Kidney epithelial cell (primary cell): ENCODE measurements at regions not wholly inside any gene's neighbourhood (a gene's known extent, or its start where the extent isn't known, plus 50 kb on each side); places are given as distances from the start of the nearest gene placed in this dataset.
"Not testable (repeated sequence)": the region's sequence is repeated elsewhere in the genome, so short reads cannot be mapped to it uniquely, and the experiment has no call there.

Experiments used
- DNase-seq: peaks from one replicate; pipeline ENCODE4 v3.0.0-alpha.2; 2010; ENCODE audit warnings: low read depth
- H3K27me3 ChIP-seq: 2 replicates; pipeline ENCODE4 v1.6.0; 2011; ENCODE audit warnings: low read length; ENCODE audit not compliant: control insufficient read depth, insufficient read depth
- H3K36me3 ChIP-seq: 2 replicates; pipeline ENCODE4 v1.5.1; 2011; ENCODE audit warnings: low read length; ENCODE audit not compliant: control insufficient read depth, insufficient read depth
- H3K4me3 ChIP-seq: 2 replicates; pipeline ENCODE4 v1.5.1; 2011; ENCODE audit warnings: low read depth, mild to moderate bottlenecking, control low read depth, low read length
- CTCF ChIP-seq: IDR thresholded peaks from 2 replicates; pipeline ENCODE4 v1.5.1; 2011; ENCODE audit warnings: mild to moderate bottlenecking, moderate library complexity, low read length, control low read depth, inconsistent platforms; ENCODE audit not compliant: insufficient read depth, poor library complexity, severe bottlenecking

DNA sequence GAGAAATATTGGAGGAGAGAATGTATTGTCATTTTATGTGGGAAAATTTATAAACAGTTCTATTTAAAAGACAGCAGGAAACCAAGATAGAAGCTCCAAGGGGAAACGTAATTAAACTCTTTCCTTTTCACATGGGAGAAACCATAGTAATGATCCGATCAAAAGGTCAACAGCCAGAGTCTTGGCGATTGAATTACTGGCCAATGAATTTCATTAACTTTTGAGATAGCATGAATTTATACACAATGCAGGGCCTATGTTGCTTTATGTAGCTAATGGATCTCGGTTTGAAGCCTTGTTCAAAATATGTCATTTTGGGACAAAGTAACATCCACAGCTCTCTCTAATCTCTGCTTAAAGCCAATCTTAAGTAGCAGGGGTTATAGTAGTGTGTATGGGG is 897.5 kb upstream of the NDST4 start:
- DNase-seq: no peak
- Histone ChIP-seq H3K36me3 (no peaks in the 10 kb centered on the region), H3K27me3 (no peaks in the 10 kb centered on the region), H3K4me3 (no peak overlapping the region)
- TF ChIP-seq CTCF: no peak

DNA sequence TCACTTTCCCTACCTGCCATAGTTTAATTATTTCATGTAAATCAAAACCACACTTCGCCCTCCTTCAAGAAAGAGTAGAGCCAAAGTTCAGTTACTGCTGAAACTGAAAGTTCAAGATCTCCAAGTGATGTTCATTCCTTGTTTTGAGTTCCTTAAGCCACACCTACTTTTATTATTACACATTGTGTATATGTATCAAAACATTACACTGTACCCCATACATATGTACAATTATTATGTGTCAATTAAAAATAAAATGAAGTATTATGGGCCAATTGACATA is 892.3 kb upstream of the NDST4 start:
- TF ChIP-seq CTCF: no peak
- H3K27me3 ChIP-seq: no peaks in the 10 kb centered on the region
- H3K4me3 ChIP-seq: no peak overlapping the region
- DNase-seq: no peak
- H3K36me3 ChIP-seq: no peaks in the 10 kb centered on the region

GRCh38 chr4:116005037-116005805 is 891.8 kb upstream of the NDST4 start:
- DNase-seq: no peak
- Histone ChIP-seq H3K36me3 (no peaks in the 10 kb centered on the region), H3K4me3 (no peak overlapping the region), H3K27me3 (no peaks in the 10 kb centered on the region)
- no peak for TF ChIP-seq CTCF

DNA sequence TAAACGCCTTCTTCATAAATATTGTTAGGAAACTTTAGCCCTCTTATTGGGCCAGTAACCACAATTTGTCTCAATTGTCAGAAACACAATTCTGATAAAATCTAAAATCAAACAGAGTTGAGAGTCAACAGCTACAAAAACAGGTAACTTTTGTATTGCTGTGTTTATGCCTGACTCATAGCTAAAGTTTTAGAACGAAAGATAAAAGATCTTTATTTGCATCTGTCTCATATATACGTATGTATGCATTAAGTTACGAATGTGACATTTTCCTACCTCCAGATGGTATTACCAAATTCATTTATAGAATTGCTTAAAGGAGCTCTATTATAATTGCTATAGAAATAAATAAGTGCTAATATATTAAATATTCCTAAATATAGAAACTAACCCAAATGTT is 887.9 kb upstream of the NDST4 start:
- no peak for TF ChIP-seq CTCF
- Histone ChIP-seq H3K36me3 (no peaks in the 10 kb centered on the region), H3K27me3 (no peaks in the 10 kb centered on the region), H3K4me3 (no peak overlapping the region)
- no peak for DNase-seq

GRCh38 chr4:115986573-115986972 is 873.2 kb upstream of the NDST4 start:
- Histone ChIP-seq H3K4me3 (no peak overlapping the region), H3K36me3 (no peaks in the 10 kb centered on the region), H3K27me3 (no peaks in the 10 kb centered on the region)
- no peak for DNase-seq
- no peak for TF ChIP-seq CTCF

GRCh38 chr4:115975421-115976001 is 862.1 kb upstream of the NDST4 start:
- not testable (repeated sequence) for H3K27me3 ChIP-seq, DNase-seq, H3K36me3 ChIP-seq

More at GRCh38 chr4:115975421-115976001, 862.1 kb upstream of the NDST4 start:
- H3K4me3 ChIP-seq: not testable (repeated sequence)
